ENCODE measurements at regions not wholly inside any gene's neighbourhood (a gene's known extent, or its start where the extent isn't known, plus 50 kb on each side); places are given as distances from the start of the nearest gene placed in this dataset.

DNA sequence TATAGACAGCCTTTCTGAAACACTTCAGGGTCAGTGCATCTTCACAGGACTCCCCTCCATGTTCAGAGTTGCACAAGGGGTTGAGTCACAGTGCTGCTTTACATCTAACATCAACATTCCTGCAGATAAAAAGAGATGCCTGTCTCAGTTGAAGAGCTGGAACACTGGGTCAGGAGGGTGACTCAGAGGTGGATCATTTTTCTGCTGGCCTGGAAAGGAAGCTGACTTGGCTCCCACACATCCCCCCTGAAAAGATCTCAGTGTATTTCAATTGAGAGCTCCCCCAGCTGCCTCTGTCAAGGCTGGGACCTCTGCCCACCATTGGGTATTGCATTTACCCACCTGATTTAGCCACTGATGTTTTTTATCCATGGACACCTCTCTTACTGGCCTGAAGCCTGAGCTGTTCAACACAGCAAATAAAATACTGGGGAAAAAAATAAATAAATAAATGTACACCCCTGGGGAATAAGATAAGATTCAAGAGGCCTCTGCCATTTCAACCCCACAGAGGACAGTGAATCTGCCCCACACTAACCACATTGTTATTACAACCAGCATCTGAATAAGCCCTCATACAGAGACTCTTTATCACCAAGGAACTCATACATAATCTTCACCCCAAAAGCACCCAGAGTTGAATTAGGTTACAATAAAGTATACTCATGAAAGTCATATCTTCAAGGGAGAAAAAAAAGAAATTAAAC lies 716.4 kb downstream of the SEMA5A start:
- TF ChIP-seq POLR2A (IDR thresholded peaks at IDR 0.05; ENCODE audit: low read length), result no peak
- no peak for TF ChIP-seq GATA1 (IDR thresholded peaks at IDR 0.05; ENCODE audit: low read depth, low read length)
